Activated CD4-positive, alpha-beta T cell treated with anti-CD3 and anti-CD28 coated beads, Interleukin-2, amount 50 U/mL, for 16 hours (primary cell): ENCODE measurements at regions not wholly inside any gene's neighbourhood (a gene's known extent, or its start where the extent isn't known, plus 50 kb on each side); places are given as distances from the start of the nearest gene placed in this dataset.
"Not testable (repeated sequence)": the region's sequence is repeated elsewhere in the genome, so short reads cannot be mapped to it uniquely, and the experiment has no call there.

Experiments used
- DNase-seq: peaks from one replicate; pipeline ENCODE4 v3.0.0-alpha.2; 2020

DNA sequence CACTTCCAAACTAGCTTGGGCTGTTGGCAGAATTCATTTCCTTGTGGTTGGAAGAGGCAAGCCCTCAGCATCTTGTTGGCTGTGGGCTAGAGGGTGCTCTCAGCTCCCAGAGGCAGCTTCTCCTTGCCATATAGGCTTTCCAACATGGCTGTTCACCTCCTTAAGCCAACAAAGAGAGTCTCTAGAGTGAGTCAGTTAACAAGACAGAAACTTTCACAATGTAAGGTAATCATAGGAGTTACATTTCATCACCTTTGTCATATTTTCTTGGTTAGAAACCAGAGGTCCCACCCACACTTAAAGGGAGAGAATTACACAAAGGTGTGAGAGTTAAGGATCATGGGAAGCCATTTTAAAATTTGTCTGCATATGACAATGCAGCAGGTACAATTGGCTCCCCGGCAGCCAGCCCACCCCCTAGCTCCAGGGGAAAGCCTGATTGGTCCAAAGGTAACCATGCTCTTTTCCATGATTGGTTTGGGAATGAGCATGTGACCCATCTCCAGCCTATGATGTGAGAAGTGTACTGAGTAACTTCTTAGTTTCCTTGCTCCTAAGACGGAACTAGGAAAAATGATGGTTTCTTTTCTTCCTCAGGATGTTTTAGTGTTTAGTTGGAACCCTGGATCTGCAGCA is 109.8 kb upstream of the MSX2 start:
- no peak for DNase-seq

DNA sequence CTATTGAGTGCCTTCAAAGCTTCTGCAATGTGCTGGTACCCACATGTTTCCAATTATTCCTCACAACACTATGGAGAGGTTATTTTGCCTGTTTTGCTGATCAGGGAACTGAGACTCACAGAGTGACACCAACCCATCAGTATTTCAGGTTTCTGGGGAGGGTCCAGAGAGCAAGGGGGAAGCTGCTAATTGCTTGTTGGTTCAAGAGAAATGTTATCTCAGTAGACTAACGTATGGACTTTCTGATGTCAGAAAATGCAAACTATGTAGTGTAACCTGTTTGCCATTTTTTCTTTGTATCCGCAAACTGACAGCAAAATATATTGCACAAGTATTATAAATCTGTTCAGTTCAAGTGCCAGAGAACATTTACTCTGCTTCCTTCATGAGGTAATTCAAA is 108.3 kb upstream of the MSX2 start:
- no peak for DNase-seq

DNA sequence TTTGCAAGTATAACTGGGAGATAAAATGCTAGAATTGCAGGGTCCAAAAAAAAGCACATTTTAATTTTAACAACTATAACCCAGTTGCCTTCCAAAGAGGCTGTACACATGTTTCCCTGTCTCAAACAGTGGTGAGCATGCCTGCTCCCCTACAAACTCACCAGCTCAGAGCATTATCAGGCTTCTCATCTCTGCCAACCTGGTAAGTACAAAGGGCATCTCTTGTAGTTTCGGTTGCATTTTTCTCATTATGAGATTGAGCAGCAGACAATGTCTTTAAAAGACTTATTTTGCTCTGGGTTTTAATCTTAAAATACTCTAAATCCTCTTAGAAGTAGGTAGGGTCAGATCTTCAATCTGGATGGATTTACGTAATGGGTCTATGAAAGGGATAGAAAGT is 107.1 kb upstream of the MSX2 start:
- no peak for DNase-seq

DNA sequence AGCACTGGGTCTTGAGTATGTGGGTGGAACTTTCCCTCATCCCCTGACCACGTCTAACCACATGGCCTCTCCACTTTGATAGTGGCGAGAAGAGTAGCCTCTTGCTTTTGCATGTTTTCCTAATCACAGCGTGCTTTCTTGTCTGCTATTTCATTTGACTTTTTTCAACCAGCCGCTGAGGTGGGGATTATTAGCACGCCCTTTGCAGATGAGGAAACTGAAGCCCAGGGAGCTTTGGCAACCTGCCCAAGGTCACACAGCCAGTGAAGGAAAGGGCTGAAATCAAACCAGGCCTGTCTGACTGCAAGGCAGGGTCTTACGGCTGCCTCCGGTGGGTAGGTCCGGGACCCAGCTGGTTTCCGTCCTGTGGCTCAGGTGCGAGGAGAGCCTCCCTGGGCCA is 106.5 kb upstream of the MSX2 start:
- DNase-seq: no peak

DNA sequence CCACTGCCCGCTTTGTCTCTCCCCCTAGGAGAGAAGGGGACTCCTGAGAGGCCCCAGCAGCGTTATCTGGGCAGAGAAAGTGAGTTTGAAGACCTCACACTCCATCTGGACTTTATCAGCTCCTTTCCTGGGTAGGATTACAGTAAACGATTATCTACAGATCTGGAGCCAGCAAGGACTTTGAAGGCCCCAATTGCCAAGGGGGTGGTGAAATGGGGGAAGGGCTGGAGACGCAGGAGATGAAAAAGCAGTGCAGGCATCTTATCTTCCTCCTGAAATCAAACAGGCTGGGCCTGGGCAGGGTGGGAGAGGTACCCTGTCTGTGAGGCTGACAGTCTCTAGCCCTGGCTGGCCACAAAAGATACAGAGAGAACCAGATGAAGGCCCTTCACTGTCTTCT is 105.8 kb upstream of the MSX2 start:
- no peak for DNase-seq

DNA sequence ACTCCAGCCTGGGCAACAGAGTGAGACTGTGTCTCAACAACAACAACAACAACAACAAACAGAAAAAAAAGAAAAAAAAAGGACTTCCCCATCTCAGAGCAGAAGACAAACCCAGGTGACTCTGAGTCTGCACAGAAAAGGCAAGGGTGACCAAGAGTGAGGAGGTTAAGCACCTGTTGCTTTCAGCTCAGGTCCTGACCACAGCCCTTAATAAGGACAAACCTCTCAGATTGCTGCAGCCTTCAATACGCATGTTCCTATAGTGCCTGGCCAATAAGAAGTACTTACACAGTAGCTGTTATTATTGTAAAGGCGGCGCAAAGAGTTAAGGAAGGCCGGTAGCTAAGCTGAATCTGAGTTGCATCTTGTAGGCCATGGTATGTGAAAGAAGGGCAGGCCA is 102.3 kb upstream of the MSX2 start:
- DNase-seq: no peak

DNA sequence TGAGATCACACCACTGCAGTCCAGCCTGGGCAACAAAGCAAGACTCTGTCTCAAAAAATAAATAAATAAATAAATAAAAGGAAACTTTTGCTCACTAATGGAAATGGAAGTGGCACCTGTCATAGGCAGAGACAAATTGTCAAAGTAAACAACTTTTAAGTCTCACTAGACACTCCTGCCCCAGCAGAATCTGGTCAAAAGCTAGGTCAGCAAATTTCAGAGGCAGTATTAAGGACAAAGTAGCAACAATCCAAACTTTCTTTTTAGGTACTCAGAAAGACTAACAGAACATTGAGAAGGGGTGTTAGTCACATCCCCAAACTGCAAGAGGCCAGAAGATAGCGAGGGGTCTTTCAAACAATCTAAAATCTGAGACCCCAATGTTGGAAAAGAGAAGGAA is 101.4 kb upstream of the MSX2 start:
- no peak for DNase-seq

DNA sequence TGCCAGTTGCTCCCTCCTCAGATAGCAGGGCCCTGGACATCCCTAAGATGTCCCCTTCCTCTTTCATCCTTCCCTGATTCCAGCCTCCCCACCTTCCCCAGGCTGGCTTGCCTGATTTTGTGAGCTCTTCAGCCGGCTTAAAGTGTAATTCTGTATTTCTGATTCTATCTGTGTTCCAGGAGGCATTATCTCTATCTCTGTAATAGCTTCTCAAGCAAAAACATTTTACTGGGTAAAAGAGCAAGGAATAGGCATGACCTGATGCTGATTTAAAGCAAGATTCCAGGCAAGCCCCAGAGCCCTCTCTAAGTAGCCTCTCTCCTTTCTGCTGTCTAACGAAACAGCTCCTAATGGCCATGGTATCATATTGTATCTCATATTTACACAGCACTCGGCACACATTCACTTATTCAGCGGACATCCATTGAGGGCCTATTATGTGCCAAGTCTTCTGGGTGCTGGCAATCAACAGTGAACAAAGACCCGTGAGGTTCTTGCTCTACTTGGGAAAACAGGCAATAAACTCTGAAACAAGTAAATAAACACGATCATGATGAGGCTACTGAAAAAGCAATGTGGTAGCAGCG is 100.9 kb upstream of the MSX2 start:
- no peak for DNase-seq

DNA sequence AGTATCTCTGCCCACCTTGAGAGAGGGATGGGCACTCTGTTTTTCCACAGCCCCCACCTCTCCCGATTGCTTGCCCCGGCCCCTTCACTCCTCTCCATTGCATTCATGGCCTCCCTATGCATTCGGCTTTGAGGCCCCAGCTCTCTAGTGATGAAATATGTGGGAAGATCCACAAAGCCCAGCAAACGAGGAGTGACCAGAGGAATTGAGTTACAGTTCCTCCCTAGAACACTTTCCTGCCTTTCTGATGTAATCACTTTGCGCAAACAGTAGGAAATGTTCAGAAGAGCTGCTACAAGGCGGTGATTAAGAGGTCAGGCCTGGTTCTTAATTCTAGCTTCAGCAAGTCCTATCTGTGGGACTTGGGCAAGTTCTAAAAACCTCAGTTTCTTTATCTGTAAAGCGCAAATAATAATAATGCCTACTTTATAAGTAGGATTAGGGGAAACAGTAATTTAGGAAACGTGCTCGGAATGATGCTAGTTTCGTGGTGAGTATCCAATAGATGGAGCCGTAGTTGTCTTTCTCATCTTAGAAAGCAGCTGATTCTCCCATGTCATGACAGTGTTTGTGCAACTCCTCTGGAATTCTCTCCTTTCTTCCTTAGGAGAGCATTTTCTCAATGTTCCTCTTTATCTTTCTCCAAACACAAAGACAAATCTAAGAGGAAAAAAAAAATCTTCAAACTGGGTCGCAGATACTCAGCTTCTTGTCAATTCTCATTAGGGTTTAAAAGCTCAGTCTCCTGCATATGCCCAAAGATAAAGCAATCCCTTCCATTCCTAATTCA is 99.5 kb upstream of the MSX2 start:
- no peak for DNase-seq

DNA sequence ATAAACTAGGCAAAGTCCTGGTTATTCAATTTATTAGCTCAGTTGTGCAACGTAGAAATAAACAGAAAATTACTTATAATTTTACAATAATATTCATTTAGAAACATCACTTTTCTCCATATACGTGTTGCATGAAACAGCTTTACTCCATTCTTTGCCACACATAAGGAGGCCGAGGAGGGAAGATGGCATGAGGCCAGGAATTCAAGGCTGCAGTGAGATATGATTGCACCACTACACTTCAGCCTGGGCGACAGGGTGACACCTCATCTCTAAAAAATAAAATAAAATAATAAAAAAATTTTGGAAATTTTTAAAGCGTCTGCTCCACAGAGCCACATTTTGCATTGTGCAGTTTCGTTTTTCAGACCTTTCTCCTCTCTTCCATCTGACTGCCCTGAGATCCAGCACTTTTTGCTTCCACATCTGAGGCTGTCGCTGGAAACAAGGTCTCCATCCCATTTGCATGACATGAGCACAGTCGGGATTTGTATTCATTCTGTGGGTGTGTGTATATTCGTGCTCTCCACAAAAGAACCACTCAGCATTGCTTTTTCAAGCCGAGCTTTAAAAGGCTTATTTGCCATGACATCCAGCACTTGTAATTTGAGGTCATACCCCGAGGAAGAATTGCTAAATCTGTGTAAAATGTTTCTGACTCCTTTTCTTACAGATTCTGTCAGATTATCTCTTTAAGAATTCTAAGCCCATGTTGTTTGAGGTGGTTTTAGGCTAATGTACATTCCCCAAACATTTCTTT is 98.6 kb upstream of the MSX2 start:
- no peak for DNase-seq

DNA sequence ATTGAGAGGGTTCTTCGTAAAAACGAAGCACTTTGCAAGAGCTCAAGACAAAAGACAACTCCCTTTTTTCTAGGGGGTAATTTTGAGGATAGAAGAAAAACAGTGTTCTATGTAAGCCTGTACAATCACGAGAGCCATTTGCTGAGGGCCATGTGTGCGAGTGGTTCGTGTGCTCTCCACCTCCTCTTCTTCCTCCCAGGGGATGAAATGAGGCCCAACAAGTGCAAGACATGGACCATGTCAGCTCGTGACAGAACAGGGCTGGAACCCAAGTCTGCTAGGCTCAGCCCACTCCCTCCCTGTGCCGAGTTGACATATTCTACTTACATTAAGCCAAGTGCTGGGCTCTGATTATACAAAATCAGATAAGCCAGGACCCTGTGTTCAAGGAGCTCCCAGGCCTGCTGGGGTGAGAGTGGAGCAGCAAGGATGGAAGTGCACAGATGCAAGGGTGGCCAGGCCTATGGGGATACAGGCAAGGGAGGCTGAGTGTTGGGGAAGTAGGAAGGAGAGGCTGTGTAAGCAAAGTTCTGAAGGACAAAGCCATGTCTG is 97.9 kb upstream of the MSX2 start:
- no peak for DNase-seq

DNA sequence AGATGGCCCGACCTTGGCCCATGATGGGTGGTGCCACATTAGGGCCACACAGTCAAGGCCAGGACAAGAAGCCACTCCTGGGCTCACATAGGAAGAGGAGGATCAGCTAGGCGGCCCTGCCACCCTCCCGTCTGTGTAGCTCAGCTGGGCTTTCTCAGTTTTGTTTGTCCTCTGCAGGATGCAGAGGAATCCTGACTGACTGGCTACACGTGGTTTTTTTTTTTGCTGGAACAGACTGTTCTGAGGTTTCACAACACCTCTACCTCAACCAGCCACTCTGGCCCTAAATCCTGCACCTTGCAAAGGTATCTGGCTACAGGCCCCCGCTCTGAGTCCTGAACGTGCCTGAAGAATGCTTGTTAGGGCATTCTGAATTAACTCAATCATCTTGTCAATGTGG is 88.3 kb upstream of the MSX2 start:
- no peak for DNase-seq

DNA sequence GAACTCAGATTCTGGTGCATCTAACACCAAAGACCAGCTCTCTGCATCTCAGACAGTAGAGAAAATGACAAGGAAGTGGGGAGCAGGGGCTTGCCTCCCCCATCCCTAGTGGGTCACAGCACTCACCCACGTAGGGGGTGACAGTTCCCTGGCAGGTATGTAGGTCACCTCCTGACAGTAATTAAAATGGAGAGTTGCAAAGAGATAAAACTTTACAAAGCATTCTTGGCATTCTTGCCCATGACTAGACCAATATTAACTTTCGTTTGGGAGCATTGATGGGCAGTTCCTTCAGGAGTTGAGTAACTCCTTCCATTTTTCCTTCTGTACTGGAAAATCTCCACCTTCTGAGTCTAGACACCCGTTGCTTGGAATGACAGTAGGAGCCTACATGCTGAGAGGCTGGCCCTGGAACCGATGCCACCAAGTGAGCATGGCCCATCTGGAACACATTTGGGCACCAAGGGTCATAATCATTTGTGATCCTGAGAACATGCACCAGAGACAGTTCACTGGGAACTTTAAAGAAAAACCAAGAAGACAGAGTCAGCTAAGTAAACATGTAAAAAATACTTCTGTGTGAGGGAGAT is 81.5 kb upstream of the MSX2 start:
- DNase-seq: no peak

DNA sequence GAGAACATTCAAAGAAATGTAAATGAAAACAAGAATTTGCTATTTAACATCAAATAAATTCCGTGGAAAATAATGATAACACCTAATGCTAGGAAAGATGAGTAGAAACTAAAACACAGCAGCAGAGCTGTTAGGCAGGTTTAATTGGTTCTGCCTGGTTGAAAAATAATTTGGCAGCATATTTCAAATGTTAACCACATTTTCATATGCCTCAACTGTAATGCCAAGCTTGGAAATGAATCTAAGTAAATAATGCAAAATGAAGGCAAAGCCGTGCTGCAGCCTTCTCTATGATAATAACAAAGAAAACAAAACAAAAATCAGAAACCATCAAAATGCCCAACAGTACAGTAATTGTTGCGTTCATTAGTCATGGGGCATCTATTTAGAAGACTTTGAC is 79.9 kb upstream of the MSX2 start:
- DNase-seq: no peak

DNA sequence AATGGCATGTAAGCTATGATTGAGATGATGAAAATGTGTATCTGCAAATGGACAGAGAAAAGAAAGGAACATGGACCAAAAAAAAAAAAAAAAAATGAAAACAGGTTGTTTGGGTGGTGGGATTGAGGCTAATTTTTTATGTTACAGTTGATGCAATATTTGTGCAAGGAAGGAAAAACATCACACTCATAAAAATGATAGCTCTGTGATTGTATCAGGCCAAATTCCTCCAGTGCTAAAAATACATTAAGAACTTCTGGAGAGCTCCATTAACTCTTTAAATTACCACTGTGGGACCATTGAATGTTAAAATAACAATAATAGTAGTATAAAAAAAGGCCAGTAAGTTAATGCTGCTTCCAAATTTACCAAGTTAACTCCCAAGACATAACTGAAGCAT is 79.5 kb upstream of the MSX2 start:
- DNase-seq: no peak

DNA sequence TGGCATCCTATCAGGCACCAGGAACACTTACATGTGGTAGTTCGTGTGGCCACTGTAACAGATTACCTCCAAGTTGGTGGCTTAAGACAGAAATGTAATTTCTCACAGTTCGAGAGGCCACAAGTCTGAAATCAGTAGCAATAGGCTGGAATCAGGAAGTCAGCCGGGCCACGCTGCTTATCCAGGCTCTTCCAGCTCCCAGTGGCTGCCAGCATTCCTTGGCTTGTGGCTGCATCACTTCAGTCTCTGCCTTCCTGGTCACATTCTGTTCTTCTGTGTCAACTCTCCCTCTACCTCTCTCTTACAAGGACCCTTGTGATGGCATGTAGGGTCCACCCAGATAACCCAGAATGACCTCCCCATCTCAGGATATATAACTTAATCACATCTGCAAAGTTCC is 78.7 kb upstream of the MSX2 start:
- DNase-seq: no peak

DNA sequence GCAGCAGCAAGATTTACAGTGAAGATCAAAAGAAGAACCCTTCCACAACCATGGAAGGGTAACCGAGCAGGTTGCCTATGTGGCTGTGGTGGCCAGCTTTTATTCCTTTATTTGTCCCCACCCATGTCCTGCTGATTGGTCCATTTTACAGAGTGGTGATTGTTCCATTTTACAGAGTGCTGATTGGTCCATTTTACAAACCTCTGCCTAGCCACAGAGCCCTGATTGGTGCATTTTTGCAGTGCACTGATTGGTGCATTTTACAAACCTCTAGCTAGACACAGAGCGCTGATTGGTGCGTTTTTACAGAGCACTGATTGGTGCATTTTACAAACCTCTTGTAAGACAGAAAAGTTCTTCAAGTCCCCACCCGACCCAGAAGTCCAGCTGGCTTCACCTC is 75.8 kb upstream of the MSX2 start:
- not testable (repeated sequence) for DNase-seq

DNA sequence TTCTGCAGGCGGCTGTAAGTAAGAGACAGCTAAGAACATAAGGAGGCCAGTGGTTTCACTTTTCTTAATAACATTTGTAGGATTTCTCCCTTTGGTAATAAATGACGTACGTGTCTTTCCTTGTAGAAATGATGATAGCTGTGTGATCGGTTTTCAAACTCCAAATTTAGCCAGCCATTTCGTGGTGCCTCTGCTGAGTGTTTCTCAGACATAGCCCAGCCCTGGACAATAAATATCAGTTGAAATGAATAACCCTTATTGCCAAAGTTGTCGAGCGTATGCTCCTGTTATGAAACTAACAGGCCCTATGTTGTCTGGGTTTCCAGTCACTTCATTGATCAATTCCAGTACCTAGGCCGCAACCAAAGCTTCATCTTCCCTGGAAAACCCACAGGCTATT is 75.0 kb upstream of the MSX2 start:
- DNase-seq: no peak

DNA sequence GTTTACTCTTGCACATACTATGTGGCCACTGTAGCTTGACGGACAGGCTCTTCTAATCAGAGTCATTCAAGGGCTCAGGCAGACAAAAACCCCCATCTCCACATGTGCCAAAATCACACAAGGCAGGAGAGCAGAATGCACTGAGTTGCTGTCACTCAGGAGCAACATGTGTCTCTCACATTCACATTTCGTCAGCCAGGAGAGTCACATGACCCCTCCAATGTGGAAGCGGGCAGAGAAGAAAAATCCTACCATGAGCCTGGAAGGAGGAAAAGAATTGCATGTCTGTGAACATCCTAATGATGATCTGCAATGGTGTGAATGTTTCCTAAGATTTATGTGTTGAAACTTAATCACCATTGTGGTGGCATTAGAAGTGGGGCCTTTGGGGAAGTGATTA is 69.9 kb upstream of the MSX2 start:
- no peak for DNase-seq

DNA sequence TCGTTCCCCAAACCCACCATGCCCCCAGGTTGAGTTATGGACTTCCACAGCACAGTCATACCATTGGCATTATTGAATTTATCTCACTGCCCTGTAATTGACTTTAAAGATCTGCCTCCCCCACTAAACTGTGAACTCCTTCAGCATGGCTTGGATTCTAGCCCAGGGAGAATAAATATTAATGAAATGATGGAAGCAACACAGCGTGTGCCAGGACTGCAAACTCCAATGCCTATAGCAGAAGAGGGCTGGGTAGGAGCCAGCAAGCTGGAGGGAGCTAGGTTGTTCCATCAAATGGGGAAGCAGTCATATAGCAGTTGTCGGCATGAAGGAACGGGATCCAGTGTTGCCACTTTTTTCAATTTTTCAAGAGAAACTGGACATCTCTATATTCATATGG is 69.0 kb upstream of the MSX2 start:
- no peak for DNase-seq

DNA sequence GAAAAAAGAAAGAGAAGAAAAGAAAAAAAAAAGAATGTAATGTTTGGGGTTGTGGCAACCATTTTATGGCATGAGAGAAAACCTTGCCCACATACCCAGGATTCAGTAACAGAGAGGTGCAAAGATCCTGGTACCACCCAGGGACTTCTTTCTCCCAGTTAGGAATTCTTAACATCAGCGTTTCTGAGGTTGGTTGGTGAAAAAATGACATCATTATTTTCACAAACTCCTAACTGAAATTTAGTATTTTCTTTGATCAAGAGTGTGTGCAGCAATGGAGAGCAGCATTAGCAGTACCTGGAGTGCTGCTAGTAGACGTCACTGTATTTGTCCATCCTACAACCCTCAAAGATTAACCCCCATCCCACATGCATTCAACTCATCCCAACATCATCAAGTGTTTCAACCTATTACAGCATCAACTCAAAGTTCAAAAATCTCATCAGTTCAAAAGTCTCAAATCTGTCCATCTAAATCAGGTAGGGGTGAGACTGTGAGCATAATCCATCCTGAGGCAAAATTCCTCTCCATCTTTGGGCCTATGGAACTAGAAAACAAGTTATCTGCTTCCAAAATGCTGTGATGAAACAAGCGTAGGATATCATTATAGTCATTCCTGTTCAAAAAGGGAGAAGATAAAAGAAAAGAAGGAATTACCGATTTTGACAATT is 60.1 kb upstream of the MSX2 start:
- no peak for DNase-seq

DNA sequence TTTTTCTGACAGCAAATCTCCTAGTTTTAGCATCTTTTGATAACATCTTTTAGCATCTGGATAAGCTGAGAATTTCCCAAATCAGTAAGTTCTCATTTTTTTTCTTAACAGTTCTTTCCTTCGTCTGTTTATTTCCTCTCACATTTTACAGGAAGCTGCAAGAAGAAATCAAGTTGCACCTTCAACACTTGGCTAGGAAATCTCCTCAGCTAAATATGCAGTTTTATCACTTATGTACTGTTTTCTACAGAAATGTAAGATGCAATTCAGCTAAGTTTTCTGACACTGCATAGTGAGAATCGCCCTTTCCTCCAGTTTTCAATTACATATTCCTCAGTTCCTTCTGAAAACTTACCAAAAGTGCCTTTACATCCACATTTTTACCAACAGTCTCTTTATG is 59.0 kb upstream of the MSX2 start:
- no peak for DNase-seq

DNA sequence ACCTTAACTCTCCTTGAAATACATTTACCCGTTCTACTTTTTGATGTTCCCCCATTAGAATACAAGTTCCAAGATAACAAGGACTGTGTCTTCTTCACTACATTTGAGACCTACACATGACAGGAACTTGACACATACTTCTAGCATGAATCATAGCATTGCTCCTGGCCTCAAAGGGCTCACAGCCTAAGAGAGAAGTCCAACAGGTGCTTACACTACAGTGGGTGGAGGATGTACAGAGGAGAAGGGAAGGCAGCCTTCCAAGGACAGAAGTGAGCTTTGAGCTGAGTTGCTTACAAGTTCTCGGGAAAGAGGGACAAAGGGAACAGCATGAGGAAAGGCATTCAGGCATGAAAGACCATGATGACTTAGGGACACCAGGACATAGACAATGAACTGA is 56.9 kb upstream of the MSX2 start:
- DNase-seq: no peak
